ENCODE measurements at regions not wholly inside any gene's neighbourhood (a gene's known extent, or its start where the extent isn't known, plus 50 kb on each side); places are given as distances from the start of the nearest gene placed in this dataset.

DNA sequence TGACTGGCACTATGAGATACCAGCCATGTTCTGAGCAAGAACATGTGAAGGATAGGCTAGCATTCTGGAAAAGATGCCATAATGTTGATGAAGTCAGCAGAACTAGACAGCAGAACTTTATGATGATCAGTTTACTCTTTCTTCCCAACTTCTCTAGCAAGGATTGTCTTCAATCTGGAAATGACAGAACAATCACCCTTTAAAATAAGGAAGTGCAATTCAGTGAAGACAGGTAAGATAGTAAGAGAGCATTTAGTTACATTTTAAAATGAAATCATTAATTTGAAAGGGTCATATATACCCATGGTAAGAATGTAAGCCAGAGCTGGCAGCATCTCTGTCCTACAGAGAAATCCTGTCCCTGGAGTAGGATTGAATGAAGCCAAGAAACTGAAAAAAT, 66.0 kb upstream of the C12orf71 start:
- no peaks in the 10 kb centered on the region for H3K9me3 ChIP-seq
- no peak overlapping the region for H3K27ac ChIP-seq
- H3K27me3 ChIP-seq = no peaks in the 10 kb centered on the region
- H3K4me3 ChIP-seq (replicated peaks in 1 of 3) = no peak overlapping the region
- H3K36me3 ChIP-seq = no peaks in the 10 kb centered on the region
- DNase-seq = no peak
- no peaks in the 10 kb centered on the region for H3K4me1 ChIP-seq
- intact Hi-C loops (cut with DNase I) = no loop called here
- TF ChIP-seq, protein P1, sequence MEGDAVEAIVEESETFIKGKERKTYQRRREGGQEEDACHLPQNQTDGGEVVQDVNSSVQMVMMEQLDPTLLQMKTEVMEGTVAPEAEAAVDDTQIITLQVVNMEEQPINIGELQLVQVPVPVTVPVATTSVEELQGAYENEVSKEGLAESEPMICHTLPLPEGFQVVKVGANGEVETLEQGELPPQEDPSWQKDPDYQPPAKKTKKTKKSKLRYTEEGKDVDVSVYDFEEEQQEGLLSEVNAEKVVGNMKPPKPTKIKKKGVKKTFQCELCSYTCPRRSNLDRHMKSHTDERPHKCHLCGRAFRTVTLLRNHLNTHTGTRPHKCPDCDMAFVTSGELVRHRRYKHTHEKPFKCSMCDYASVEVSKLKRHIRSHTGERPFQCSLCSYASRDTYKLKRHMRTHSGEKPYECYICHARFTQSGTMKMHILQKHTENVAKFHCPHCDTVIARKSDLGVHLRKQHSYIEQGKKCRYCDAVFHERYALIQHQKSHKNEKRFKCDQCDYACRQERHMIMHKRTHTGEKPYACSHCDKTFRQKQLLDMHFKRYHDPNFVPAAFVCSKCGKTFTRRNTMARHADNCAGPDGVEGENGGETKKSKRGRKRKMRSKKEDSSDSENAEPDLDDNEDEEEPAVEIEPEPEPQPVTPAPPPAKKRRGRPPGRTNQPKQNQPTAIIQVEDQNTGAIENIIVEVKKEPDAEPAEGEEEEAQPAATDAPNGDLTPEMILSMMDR (IDR thresholded peaks at IDR 0.05) = no peak
- TF ChIP-seq POLR2A (IDR thresholded peaks at IDR 0.05) = no peak

DNA sequence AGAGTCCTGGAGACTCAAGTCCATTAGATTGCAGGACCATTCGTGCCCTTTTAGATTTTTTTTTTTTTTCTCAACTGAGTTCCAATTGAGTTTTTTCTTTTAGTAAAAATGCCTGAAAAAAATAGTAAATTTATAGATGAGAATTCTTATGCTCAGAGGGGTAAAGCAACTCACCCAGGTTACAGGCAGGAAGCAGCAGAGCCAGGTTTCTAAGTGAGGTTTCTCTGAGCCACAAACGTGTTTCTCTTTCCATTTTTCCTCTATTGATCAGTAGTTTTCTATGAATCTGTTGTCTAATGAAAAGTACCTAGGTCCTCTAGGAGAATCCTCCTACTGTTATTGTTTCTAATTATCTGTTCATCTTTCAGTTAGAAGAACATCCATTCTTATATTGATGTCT, 66.4 kb upstream of the C12orf71 start:
- no peaks in the 10 kb centered on the region for H3K27me3 ChIP-seq
- H3K9me3 ChIP-seq = no peaks in the 10 kb centered on the region
- H3K27ac ChIP-seq = no peak overlapping the region
- no peak overlapping the region for H3K4me3 ChIP-seq (replicated peaks in 1 of 3)
- DNase-seq = no peak
- intact Hi-C loops (cut with DNase I) = no loop called here
- no peaks in the 10 kb centered on the region for H3K4me1 ChIP-seq
- 76% methylated on average over 2 of the region's 2 CpGs for WGBS, 2 donors
- H3K36me3 ChIP-seq = no peaks in the 10 kb centered on the region
- TF ChIP-seq, protein P1 (IDR thresholded peaks at IDR 0.05) = no peak
- no peak for TF ChIP-seq POLR2A (IDR thresholded peaks at IDR 0.05)

DNA sequence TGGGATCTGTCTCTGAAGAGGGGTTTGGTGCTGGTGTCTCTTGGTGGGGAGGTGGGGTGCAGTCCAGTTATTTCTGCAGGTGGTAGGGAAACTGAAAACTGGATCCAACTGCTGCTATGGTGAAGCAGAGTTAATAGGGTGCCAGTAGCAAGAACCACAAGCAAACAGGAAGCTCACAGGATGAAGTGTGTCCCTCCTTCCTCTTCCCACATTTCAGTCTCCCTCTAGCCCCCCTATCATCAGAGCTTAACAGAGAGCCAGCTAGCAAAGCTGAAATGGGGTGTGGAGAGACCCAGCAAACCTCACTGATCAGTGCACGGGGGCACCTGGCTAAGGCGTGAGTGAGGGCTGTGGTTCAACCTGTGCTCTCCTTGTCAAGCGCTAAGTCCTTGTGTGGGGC, 69.1 kb upstream of the C12orf71 start:
- WGBS, 2 donors = 76 to 93% methylated on average over 3 of the region's 3 CpGs
- intact Hi-C loops (cut with DNase I) = no loop called here
- H3K9me3 ChIP-seq = no peaks in the 10 kb centered on the region

DNA sequence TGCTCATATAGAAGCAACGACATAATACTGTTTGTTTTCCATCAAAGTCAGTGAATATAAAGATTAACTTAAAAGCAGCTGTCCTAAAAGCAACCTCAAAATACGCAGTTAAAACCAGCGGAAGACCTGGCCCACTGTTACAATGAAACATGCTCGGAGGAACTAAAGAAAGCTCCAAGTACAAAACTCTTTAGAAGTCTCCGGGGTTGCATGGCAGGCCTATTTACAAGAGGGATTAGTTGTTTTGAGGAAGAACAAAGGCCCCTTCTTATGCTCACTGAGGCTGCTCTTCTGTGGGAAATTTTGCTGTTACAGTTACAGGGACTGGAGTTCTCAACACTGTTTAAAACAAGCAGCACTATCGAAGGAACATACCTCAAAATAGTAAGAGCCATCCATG, 75.9 kb upstream of the C12orf71 start:
- DNase-seq = no peak
- intact Hi-C loops (cut with DNase I) = no loop called here
- H3K4me1 ChIP-seq = no peaks in the 10 kb centered on the region
- H3K27me3 ChIP-seq = no peaks in the 10 kb centered on the region
- TF ChIP-seq, protein P1 (IDR thresholded peaks at IDR 0.05) = no peak
- TF ChIP-seq POLR2A (IDR thresholded peaks at IDR 0.05) = no peak
- 42 to 63% methylated on average over 6 of the region's 6 CpGs for WGBS, 2 donors
- no peaks in the 10 kb centered on the region for H3K9me3 ChIP-seq
- H3K27ac ChIP-seq = no peak overlapping the region
- no peak overlapping the region for H3K4me3 ChIP-seq (replicated peaks in 1 of 3)
- no peaks in the 10 kb centered on the region for H3K36me3 ChIP-seq

More for the DNA sequence above, 69.1 kb upstream of the C12orf71 start:
- no peak for DNase-seq
- Histone ChIP-seq H3K27me3 (no peaks in the 10 kb centered on the region), H3K4me1 (no peaks in the 10 kb centered on the region), H3K27ac (no peak overlapping the region), H3K4me3 (replicated peaks in 1 of 3) (no peak overlapping the region), H3K36me3 (no peaks in the 10 kb centered on the region)
- TF ChIP-seq POLR2A (IDR thresholded peaks at IDR 0.05) = no peak
- TF ChIP-seq, protein P1 (IDR thresholded peaks at IDR 0.05) = no peak

DNA sequence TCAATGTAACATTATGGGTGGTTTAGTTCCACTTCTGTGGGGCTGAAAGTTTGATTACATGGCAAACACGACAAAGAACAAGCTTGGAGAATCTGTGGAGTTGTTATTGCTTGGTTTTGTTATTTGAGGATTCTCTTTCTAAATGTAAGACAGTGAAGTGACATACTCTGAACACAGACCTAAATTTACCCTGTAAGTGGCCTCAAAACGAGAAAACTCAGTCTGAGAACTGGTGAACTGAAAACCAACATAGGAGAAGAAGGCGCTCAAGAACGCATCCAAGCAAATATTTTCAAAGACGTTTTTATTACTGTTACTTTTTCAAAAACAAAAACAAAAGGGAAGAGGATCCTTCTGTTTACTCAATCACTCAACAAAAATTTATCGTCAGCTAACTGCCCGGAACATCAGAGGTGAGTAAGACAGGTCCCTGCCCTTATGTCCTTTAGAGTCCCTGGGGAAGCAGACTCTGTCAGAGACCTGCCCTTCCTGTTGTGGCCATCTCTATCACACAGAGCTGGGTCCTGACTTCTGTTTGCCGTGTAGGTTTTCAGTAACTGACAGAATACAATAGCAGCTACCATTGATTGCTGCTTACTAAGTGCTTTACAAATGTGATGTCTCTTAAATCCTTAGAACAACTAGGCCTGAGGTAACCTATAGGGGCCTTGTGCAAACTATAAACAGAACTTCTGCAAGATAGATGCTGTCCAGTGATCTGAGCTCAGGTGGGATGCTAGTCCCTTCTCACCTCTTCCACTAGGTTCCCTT, 79.3 kb upstream of the C12orf71 start:
- TF ChIP-seq POLR2A (IDR thresholded peaks at IDR 0.05) = no peak
- TF ChIP-seq, protein P1 (IDR thresholded peaks at IDR 0.05) = no peak
- intact Hi-C loops (cut with DNase I) = no loop called here
- DNase-seq = no peak
- Histone ChIP-seq H3K9me3 (no peaks in the 10 kb centered on the region), H3K27me3 (no peaks in the 10 kb centered on the region), H3K4me3 (replicated peaks in 1 of 3) (no peak overlapping the region), H3K4me1 (no peaks in the 10 kb centered on the region), H3K36me3 (no peaks in the 10 kb centered on the region), H3K27ac (no peak overlapping the region)
- 56 to 58% methylated on average over 8 of the region's 8 CpGs for whole genome bisulfite sequencing, 2 donors

All from thyroid gland (tissue), 4 donors.